K562 (cell line): ENCODE measurements at regions not wholly inside any gene's neighbourhood (a gene's known extent, or its start where the extent isn't known, plus 50 kb on each side); places are given as distances from the start of the nearest gene placed in this dataset.
"Not testable (repeated sequence)": the region's sequence is repeated elsewhere in the genome, so short reads cannot be mapped to it uniquely, and the experiment has no call there.

Experiments
- ATAC-seq: fragments of 200-7000 bp; cut with Tn5 transposase; 3 replicates; pipeline ENCODE4 v1.9.1; 2020; ENCODE audit warnings: moderate library complexity
- BruUV-seq: library from RNA; stranded (reverse); fragments of 400-500 nt; replicated peaks from 2 replicates; lab custom pipeline; 2021; lab: Mats Ljungman, UMichigan
- CTCF ChIA-PET: fragments of 300-600 bp; formaldehyde crosslinking; extraction: SDS; loops from one replicate; lab custom pipeline; 2021; ENCODE audit warnings: low intra/inter-chr PET ratio; lab: Yijun Ruan, JAX
- POLR2A ChIA-PET: fragments of 300-600, 350-650 bp; sonication (Branson Sonifier 250); formaldehyde crosslinking; extraction: SDS; loops from one replicate; lab custom pipeline; 2021; ENCODE audit warnings: antibody characterized with exemption, inconsistent platforms; lab: Yijun Ruan, JAX
- DNase-seq, 4 experiments: peaks; one replicate each; pipeline versions ENCODE4 v3.0.0 to v3.0.0-alpha.2; 2011 to 2018; ENCODE audit warnings: low spot score in 3 of 4, mixed read lengths in 3 of 4; ENCODE audit errors: extremely low read depth in 1 of 4
- FAIRE-seq: peaks from 2 replicates; lab custom pipeline; 2011; peaks lifted over from hg19 to GRCh38; lab: Jason Lieb, UNC
- H2AFZ ChIP-seq: 2 replicates; pipeline ENCODE4 v1.6.0; 2011; ENCODE audit warnings: low read depth, low read length, control low read depth, inconsistent platforms
- H3K27ac ChIP-seq: fragments of 200-600 bp; 3 replicates; pipeline ENCODE4 v1.8.0; 2011; ENCODE audit warnings: low read depth, mild to moderate bottlenecking, control low read depth, inconsistent platforms, low read length, moderate library complexity, mixed read lengths; ENCODE audit errors: extremely low read depth
- H3K27me3 ChIP-seq, 2 experiments: fragments of 300-600 bp in 1 of 2; 2 replicates in 1 of 2; 3 replicates in 1 of 2; pipeline versions ENCODE4 v1.6.0 to v1.8.0; 2011; ENCODE audit warnings: inconsistent platforms in 2 of 2, low read length in 2 of 2, mild to moderate bottlenecking in 1 of 2, mixed read lengths in 1 of 2, moderate library complexity in 1 of 2; ENCODE audit not compliant: control insufficient read depth in 2 of 2, insufficient read depth in 2 of 2
- H3K36me3 ChIP-seq: fragments of 300-600 bp; 3 replicates; pipeline ENCODE4 v1.8.0; 2011; ENCODE audit warnings: mild to moderate bottlenecking, low read length, inconsistent platforms; ENCODE audit not compliant: control insufficient read depth, insufficient read depth
- H3K4me1 ChIP-seq, 2 experiments: fragments of 200-600 bp in 1 of 2; replicated peaks in 1 of 2; 2 replicates in 1 of 2; 3 replicates in 1 of 2; pipeline versions ENCODE4 v1.5.1 to v1.8.0; 2011; ENCODE audit warnings: inconsistent platforms in 2 of 2, low read length in 2 of 2, mild to moderate bottlenecking in 1 of 2, mixed read lengths in 1 of 2, moderate library complexity in 1 of 2; ENCODE audit not compliant: control insufficient read depth in 2 of 2, insufficient read depth in 2 of 2
- H3K4me2 ChIP-seq: 2 replicates; pipeline ENCODE4 v1.6.1; 2011; ENCODE audit warnings: low read length, control low read depth, inconsistent platforms, mixed read lengths; ENCODE audit not compliant: insufficient read depth
- H3K4me3 ChIP-seq: fragments of 200-600 bp; sonication (generic), shearing (Covaris generic); 2 replicates; pipeline ENCODE4 v1.5.1; 2016; ENCODE audit warnings: control low read depth, inconsistent platforms
- H3K79me2 ChIP-seq: fragments of 200-600 bp; 3 replicates; pipeline ENCODE4 v1.8.0; 2011; ENCODE audit warnings: low read length, inconsistent platforms; ENCODE audit not compliant: control insufficient read depth, insufficient read depth
- H3K9ac ChIP-seq, 2 experiments: 2 replicates each; pipeline versions ENCODE4 v1.6.0 to v1.6.1; 2011; ENCODE audit warnings: low read depth in 2 of 2, low read length in 2 of 2, control low read depth in 1 of 2, inconsistent platforms in 1 of 2, mild to moderate bottlenecking in 1 of 2, mixed read lengths in 1 of 2; ENCODE audit not compliant: insufficient read depth in 1 of 2
- H3K9me1 ChIP-seq: one replicate; pipeline ENCODE4 v1.6.0; 2011; ENCODE audit warnings: inconsistent platforms, mild to moderate bottlenecking, low read length, moderate library complexity; ENCODE audit not compliant: control insufficient read depth, insufficient read depth
- H3K9me3 ChIP-seq: replicated peaks from 2 replicates; pipeline ENCODE4 v1.5.1; 2011; ENCODE audit warnings: low read depth, low read length, inconsistent platforms; ENCODE audit not compliant: control insufficient read depth, insufficient read depth
- H4K20me1 ChIP-seq: replicated peaks from 2 replicates; pipeline ENCODE4 v1.6.1; 2011; ENCODE audit warnings: low read length, inconsistent platforms, mixed read lengths; ENCODE audit not compliant: control insufficient read depth, insufficient read depth
- GABPA ChIP-seq: fragments of 200-800 bp; sonication (Bioruptor generic); conservative IDR thresholded peaks from 2 replicates; pipeline ENCODE4 v1.6.1; 2016; ENCODE audit warnings: low read depth, missing genetic modification characterization, missing compliant biosample characterization
- MAZ ChIP-seq, 2 experiments: fragments of 450-650 bp in 1 of 2; sonication (generic) in 1 of 2; formaldehyde crosslinking; IDR thresholded peaks in 1 of 2; conservative IDR thresholded peaks in 1 of 2; 2 replicates each; pipeline versions ENCODE4 v1.4.0 to v1.5.0; 2020; ENCODE audit warnings: mild to moderate bottlenecking in 1 of 2, missing genetic modification reagents in 1 of 2
- POLR3A ChIP-seq: IDR thresholded peaks from 2 replicates; pipeline ENCODE4 v1.6.1; 2011; ENCODE audit warnings: borderline replicate concordance, mild to moderate bottlenecking, moderate library complexity; ENCODE audit not compliant: insufficient read length, insufficient read depth; ENCODE audit errors: extremely low read depth
- RHOXF2B ChIP-seq: fragments of 250-450 bp; sonication (Bioruptor Pico); conservative IDR thresholded peaks from 2 replicates; pipeline ENCODE4 v1.5.1; 2021
- ZNF146 ChIP-seq: IDR thresholded peaks from one replicate; pipeline ENCODE4 v1.6.1; 2018; ENCODE audit warnings: missing compliant biosample characterization; ENCODE audit not compliant: unreplicated experiment
- ZNF282 ChIP-seq: sonication (generic); formaldehyde crosslinking; IDR thresholded peaks from 2 replicates; pipeline ENCODE4 v1.8.1; 2023; ENCODE audit warnings: missing genetic modification reagents
- ZNF507 ChIP-seq: conservative IDR thresholded peaks from 2 replicates; pipeline ENCODE4 v1.6.1; 2017; ENCODE audit warnings: missing genetic modification characterization, missing compliant biosample characterization
- WGBS: fragments of 100-300 bp; shearing (Covaris generic); methylation state at CpG from one replicate; pipeline ENCODE4 v1.1.6; 2016; ENCODE audit warnings: low coverage, mixed read lengths; ENCODE audit not compliant: insufficient coverage; ENCODE audit errors: missing lambda C conversion rate; 5-methylcytosine and 5-hydroxymethylcytosine counted together
- in situ Hi-C: fragments of 300-500 bp; cut with MboI; formaldehyde crosslinking; loops from 4 replicates; pipeline ENCODE4 v1.15.0; 2018; ENCODE audit warnings: inconsistent platforms, mixed read lengths
- intact Hi-C: fragments of 100-400 bp; cut with micrococcal nuclease; formaldehyde crosslinking; loops from 2 replicates; pipeline ENCODE4 v1.14.2; 2022

DNA sequence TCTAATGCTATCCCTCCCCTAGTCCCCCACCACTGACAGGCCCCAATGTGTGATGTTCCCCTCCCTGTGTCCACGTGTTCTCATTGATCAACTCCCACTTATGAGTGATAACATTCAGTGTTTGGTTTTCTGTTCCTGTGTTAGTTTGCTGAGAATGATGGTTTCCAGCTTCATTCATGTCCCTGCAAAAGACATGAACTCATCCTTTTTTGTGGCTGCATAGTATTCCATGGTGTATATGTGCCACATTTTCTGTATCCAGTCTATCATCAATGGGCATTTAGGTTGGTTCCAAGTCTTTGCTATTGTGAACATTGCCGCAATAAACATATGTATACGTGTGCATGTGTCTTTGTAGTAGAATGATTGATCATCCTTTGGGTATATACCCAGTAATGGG lies 153.1 kb downstream of the OR13H1 start:
- H3K4me2 ChIP-seq, DNase-seq, FAIRE-seq, H3K9me1 ChIP-seq, H3K27me3 ChIP-seq, CTCF ChIA-PET, ATAC-seq, in situ Hi-C loops, BruUV-seq, H3K36me3 ChIP-seq, intact Hi-C loops, H3K9me3 ChIP-seq, H3K4me3 ChIP-seq, POLR2A ChIA-PET, H3K27ac ChIP-seq, H3K79me2 ChIP-seq, H2AFZ ChIP-seq, H3K4me1 ChIP-seq, H3K9ac ChIP-seq, H4K20me1 ChIP-seq: not testable (repeated sequence)
- TF ChIP-seq ZNF146 (CRISPR knock-in tag), result peak; percentile 70
- WGBS, result 81% methylated on average over 3 of the region's 3 CpGs

DNA sequence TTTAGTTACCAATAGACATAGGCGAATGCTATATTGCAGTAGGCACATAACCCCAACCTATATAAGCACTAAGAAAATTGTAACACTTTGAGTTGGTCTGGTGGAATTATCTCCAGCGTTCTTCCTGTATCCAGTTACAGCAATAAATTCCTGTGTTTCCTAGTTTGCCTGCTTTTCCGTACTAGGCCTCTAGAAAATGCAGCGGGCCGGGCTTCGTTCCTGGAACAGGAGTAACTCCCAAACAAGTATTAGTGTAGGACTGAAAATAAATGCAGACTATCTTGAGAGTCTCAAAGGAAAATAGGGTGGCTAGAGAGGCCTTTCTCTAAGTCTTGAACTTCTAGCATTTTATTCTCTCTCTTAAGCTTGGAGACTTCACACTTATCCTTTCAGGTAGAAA lies 159.8 kb downstream of the OR13H1 start:
- Histone ChIP-seq H3K27me3 (no peaks in the 10 kb centered on the region), H3K27ac (no peak overlapping the region), H2AFZ (no peak overlapping the region), H3K4me3 (no peak overlapping the region), H3K9me3 (no peaks in the 10 kb centered on the region), H3K9me1 (no peaks in the 10 kb centered on the region), H3K4me1 (no peaks in the 10 kb centered on the region), H3K36me3 (peaks cover 2% of the 10 kb centered on the region; the same call in 2 of the 3 replicates), H3K79me2 (no peaks in the 10 kb centered on the region), H4K20me1 (no peaks in the 10 kb centered on the region), H3K4me2 (no peak overlapping the region), H3K9ac (no peak overlapping the region)
- intact Hi-C loops, result no loop called here
- CTCF ChIA-PET, result no interaction called here
- no peak for TF ChIP-seq ZNF507
- no peak for TF ChIP-seq RHOXF2B (CRISPR knock-in tag)
- no peak for TF ChIP-seq MAZ (CRISPR knock-in tag; conservative IDR thresholded peaks at IDR 0.05 in 1 of 2, IDR thresholded peaks at IDR 0.05 in 1 of 2)
- no peak for TF ChIP-seq ZNF282 (CRISPR knock-in tag)
- TF ChIP-seq GABPA (tag), result no peak
- no peak for TF ChIP-seq POLR3A
- no peak for FAIRE-seq
- no peak for ATAC-seq
- no TSS peak for BruUV-seq
- no peak for DNase-seq
- in situ Hi-C loops, result no loop called here
- 79% methylated on average over 3 of the region's 6 CpGs for WGBS
- POLR2A ChIA-PET, result no interaction called here
